ENCODE measurements at regions not wholly inside any gene's neighbourhood (a gene's known extent, or its start where the extent isn't known, plus 50 kb on each side); places are given as distances from the start of the nearest gene placed in this dataset.

DNA sequence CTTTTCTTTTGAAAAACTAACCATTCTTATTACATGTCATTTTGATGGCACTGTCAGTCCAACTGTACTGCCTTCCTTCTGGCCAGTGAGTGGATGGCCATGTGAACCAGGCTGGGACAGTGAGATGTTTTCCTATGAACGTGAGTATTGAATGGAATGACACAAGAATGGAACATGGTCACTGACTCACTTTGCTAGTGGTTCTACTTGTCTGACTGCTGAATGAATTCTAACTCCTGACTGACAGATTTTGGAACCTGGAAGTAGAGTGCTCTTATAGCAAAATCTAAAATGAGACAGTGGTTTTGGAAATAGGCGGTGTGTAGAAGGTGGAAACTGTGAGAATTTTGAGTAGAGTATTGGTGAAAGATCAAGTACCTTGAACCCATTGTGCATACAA, 606.9 kb upstream of the KCNMB2 start:
- TF ChIP-seq, protein P1, sequence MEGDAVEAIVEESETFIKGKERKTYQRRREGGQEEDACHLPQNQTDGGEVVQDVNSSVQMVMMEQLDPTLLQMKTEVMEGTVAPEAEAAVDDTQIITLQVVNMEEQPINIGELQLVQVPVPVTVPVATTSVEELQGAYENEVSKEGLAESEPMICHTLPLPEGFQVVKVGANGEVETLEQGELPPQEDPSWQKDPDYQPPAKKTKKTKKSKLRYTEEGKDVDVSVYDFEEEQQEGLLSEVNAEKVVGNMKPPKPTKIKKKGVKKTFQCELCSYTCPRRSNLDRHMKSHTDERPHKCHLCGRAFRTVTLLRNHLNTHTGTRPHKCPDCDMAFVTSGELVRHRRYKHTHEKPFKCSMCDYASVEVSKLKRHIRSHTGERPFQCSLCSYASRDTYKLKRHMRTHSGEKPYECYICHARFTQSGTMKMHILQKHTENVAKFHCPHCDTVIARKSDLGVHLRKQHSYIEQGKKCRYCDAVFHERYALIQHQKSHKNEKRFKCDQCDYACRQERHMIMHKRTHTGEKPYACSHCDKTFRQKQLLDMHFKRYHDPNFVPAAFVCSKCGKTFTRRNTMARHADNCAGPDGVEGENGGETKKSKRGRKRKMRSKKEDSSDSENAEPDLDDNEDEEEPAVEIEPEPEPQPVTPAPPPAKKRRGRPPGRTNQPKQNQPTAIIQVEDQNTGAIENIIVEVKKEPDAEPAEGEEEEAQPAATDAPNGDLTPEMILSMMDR (IDR thresholded peaks at IDR 0.05 in 4 of 5, conservative IDR thresholded peaks at IDR 0.05 in 1 of 5) = no peak
- TF ChIP-seq POLR2A (IDR thresholded peaks at IDR 0.05) = no peak
